GM21717 (cell line): ENCODE measurements at regions not wholly inside any gene's neighbourhood (a gene's known extent, or its start where the extent isn't known, plus 50 kb on each side); places are given as distances from the start of the nearest gene placed in this dataset.
"Not testable (repeated sequence)": the region's sequence is repeated elsewhere in the genome, so short reads cannot be mapped to it uniquely, and the experiment has no call there.

Source experiments
- ATAC-seq: cut with Tn5 transposase; IDR thresholded peaks from one replicate; pipeline ENCODE4 v1.9.1; 2021; ENCODE audit warnings: mild to moderate bottlenecking, moderate library complexity; ENCODE audit not compliant: unreplicated experiment

- no peak for ATAC-seq
These were observed 788.9 kb upstream of the CA10 start for GRCh38 chr17:52947418-52947817.

DNA sequence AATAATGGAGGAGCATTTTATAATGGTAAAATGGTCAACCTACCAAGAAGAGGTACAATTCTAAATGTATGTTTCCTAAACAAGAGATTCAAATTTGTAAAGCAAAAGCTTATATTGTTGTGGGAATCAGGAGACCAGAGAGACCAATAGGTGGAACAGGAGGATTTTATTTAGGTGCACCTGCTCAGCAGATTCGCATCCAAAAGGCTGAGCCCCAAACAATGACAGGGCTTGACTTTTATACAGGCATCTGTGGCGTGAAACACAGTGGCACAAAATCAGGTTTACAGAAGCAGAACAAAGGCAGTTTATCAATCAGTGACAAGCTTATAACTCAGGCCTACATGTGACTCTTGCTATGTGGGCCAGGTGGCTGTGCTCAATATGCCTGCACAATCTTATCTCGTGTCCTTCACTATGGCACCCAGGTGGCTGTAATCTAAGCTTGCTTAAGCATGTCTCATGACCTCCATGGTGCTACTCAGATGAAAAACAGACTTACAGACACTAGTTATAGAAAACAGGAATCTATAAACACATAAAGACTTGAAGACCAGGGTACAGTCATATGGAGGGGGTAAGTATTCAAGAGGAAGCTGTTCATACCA lies 780.2 kb upstream of the CA10 start:
- ATAC-seq, result no peak

GRCh38 chr17:52930581-52930980 lies 772.1 kb upstream of the CA10 start:
- ATAC-seq, result no peak

GRCh38 chr17:52930145-52930544 lies 771.6 kb upstream of the CA10 start:
- no peak for ATAC-seq

GRCh38 chr17:52923658-52924057 lies 765.1 kb upstream of the CA10 start:
- no peak for ATAC-seq

GRCh38 chr17:52899235-52899634 lies 740.7 kb upstream of the CA10 start:
- no peak for ATAC-seq

GRCh38 chr17:52895272-52895671 lies 736.8 kb upstream of the CA10 start:
- no peak for ATAC-seq

GRCh38 chr17:52892334-52892733 lies 733.8 kb upstream of the CA10 start:
- ATAC-seq, result no peak

DNA sequence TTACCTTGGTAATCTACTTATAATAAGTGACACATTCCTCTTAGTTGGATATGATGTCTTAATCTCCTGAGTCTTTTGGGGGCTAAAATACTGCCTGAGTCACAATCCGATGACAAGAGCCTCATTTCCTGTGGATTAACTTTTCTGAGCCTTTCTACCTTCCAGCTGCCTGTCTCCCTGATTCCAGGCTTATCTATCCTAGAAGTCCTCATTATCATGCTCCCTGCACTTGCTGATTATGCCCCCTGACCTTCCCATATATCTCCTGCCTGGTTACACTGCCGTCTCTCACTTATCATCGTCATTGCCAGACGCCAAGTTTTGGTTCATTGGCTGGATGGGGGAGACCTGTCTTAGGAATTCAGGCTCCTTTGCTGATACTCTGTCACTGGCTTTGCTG lies 727.4 kb upstream of the CA10 start:
- ATAC-seq, result no peak

GRCh38 chr17:52883907-52884491 lies 725.5 kb upstream of the CA10 start:
- ATAC-seq, result not testable (repeated sequence)

DNA sequence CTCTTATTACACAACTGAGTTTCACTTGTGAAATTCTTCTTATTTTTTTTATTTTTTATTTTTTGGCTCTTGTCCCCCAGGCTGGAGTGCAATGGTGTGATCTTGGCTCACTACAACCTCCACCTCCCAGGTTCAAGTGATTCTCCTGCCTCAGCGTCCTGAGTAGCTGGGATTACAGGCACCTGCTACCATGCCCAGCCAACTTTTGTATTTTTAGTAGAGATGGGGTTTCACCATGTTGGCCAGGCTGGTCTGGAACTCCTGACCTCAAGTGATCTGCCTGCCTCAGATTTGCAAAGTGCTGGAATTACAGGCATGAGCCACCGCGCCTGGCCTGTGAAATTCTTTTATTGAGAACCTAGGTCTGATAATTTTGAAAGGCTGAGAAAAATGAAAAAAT lies 688.3 kb upstream of the CA10 start:
- not testable (repeated sequence) for ATAC-seq

- no peak for ATAC-seq
These were observed 683.5 kb upstream of the CA10 start for GRCh38 chr17:52841971-52842370.

GRCh38 chr17:52837492-52837891 lies 679.0 kb upstream of the CA10 start:
- no peak for ATAC-seq

DNA sequence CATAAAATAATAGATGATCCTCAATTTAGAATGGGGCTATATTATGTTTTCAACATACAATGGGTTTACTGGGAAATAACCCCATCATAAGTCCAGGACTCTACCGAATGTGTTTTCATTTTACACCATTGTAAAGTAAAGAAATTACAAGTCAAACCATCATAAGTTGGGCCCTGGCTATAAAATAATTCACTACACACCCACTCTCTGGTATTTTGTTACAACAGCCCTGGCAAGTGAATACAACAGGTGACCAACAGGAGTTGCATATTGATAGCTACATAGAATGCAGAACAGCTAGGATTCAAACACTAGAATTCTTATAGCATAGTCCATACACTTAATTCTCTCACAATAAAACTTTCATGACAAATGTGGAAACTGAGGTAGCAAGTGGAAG lies 673.0 kb upstream of the CA10 start:
- ATAC-seq, result no peak

- no peak for ATAC-seq
These were observed 670.1 kb upstream of the CA10 start for GRCh38 chr17:52828621-52829020.

- no peak for ATAC-seq
These were observed 669.0 kb upstream of the CA10 start for GRCh38 chr17:52827526-52827925.

DNA sequence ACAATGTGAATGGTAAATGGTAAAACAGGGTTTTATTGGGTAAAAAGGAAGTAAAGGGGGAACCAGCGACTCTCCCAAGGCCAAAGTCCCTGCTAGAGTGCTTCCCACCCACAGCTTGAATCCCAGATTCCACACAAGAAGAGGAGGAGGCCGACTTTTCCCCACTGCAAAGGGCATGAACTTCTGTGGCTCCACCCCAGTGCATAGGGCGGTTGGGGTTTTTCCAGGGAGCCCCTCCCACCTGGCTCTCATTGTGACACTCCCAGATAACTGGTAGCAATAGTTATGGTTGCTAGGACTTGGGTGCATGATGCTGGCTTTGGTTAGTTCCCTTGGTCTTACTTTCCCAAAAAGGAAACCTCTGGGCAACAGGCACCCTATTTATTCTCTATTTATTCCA lies 666.0 kb upstream of the CA10 start:
- ATAC-seq, result no peak

DNA sequence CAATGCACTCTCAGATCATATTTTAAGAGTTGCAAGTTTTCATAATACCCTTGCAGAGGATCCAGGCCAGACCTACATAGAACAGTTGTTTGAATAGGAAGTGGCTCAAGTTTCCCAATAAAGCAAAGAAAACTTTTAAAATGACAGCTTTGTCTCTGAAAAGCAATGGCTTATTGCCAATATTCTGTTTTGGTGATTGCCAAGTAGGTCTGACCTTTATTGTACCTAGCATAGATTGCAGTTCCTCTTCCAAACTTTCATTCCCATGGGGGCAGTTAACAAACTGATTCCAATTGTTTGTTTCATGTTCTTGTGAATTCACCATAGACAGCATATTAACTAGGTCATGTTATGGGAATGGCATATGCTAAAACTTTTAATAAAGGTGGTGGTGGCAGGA lies 664.6 kb upstream of the CA10 start:
- ATAC-seq, result no peak

GRCh38 chr17:52790359-52790955 lies 631.9 kb upstream of the CA10 start:
- ATAC-seq, result no peak

DNA sequence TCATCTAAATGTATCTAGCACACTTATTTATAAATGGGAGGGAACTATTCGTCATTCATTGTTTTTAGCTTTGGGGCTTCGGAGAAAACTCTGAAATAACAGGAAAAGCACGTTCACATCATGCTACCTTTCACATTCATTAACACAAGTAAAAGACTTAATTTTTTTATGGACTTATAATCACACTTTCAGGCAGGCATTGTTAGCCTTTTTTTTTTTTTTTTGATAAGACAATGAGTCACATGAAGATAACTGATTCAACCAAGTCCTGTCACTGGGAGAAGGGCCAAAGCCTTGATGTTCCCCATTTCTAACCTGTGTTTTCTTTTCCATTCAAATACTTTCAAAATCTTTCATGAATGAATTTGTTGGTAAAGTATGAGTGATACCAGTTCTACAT lies 631.3 kb upstream of the CA10 start:
- no peak for ATAC-seq

GRCh38 chr17:52776234-52776633 lies 617.7 kb upstream of the CA10 start:
- no peak for ATAC-seq

DNA sequence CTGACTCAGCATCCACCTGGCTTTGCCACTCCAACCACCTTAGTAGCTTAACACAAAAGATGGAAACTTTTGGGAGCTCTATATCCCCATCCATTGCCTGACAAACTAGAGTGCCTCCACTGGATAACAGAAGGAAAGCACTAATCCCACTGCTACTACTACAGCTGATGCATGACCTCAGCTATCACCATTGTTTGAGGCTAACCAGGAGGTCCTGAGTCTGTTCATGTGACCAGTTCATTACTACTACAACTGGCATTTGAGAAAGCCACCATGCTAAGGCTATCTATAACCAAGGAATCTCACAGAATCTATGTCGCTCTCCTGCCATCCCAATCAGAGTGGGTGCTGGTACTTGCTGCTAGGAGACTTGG lies 604.3 kb upstream of the CA10 start:
- no peak for ATAC-seq
